ENCODE measurements at regions not wholly inside any gene's neighbourhood (a gene's known extent, or its start where the extent isn't known, plus 50 kb on each side); places are given as distances from the start of the nearest gene placed in this dataset.

- intact Hi-C loops (cut with micrococcal nuclease) (no loop called here), in situ Hi-C loops (cut with MboI; ENCODE audit: low sequenced_read_pairs) (no loop called here), dilution Hi-C loops (cut with HindIII; ENCODE audit: low sequenced_read_pairs, unreplicated experiment) (no loop called here)
- H3K18ac ChIP-seq (ENCODE audit: low read depth, low read length): no peak overlapping the region
- H4K91ac ChIP-seq (ENCODE audit: insufficient read depth, low read depth, low read length): no peak overlapping the region
- CTCF ChIA-PET: no interaction called here
- H3K56ac ChIP-seq (ENCODE audit: extremely low read depth, insufficient read depth, low read length): no peak overlapping the region
- H3K4ac ChIP-seq (ENCODE audit: low read depth, low read length): no peak overlapping the region
- H3K79me1 ChIP-seq (ENCODE audit: low read depth in 1 of 2, low read length in 2 of 2): no peaks in the 10 kb centered on the region
- no peak overlapping the region for H3K23ac ChIP-seq (ENCODE audit: low read depth, low read length)
- H3K4me1 ChIP-seq (ENCODE audit: control insufficient read depth, insufficient read depth, low read length): no peaks in the 10 kb centered on the region
- BruUV-seq (replicated peaks): no TSS peak
- no peak overlapping the region for H4K8ac ChIP-seq (ENCODE audit: low read depth in 2 of 2, low read length in 2 of 2)
- no peak overlapping the region for H3K9ac ChIP-seq (ENCODE audit: low read depth, low read length)
- ATAC-seq (ENCODE audit: low read depth) (no peak), DNase-seq (no peak)
- no peak overlapping the region for H2AFZ ChIP-seq (replicated peaks; ENCODE audit: low read length, poor library complexity)
- no peak overlapping the region for H2AK5ac ChIP-seq (ENCODE audit: low read depth, low read length)
- no peak overlapping the region for H3K4me2 ChIP-seq (ENCODE audit: low read depth, low read length)
- no peak overlapping the region for H2BK120ac ChIP-seq (ENCODE audit: low read depth, low read length)
- TF ChIP-seq POLR2A (IDR thresholded peaks at IDR 0.05; ENCODE audit: low read depth, low read length): no peak
- TF ChIP-seq USF2 (IDR thresholded peaks at IDR 0.05; ENCODE audit: low read depth, low read length): no peak
- no peak for TF ChIP-seq RAD21 (IDR thresholded peaks at IDR 0.05; ENCODE audit: low read length)
- TF ChIP-seq RFX5 (IDR thresholded peaks at IDR 0.05; ENCODE audit: low read depth, low read length): no peak
- TF ChIP-seq BHLHE40 (IDR thresholded peaks at IDR 0.05; ENCODE audit: low read depth, low read length): no peak
- no peak for TF ChIP-seq MXI1 (IDR thresholded peaks at IDR 0.05; ENCODE audit: borderline replicate concordance, low read depth, low read length)
- no peak for TF ChIP-seq NFE2L2 (IDR thresholded peaks at IDR 0.05; ENCODE audit: low read depth, low read length)
- TF ChIP-seq CHD1 (IDR thresholded peaks at IDR 0.05; ENCODE audit: low read depth, low read length): no peak
- H3K14ac ChIP-seq (replicated peaks; ENCODE audit: low read depth, low read length): no peak overlapping the region
- no peaks in the 10 kb centered on the region for H3K36me3 ChIP-seq (ENCODE audit: control insufficient read depth, insufficient read depth, low read length)
- no peak overlapping the region for H3K4me3 ChIP-seq (ENCODE audit: insufficient read depth, low read depth, low read length)
- no peaks in the 10 kb centered on the region for H3K27me3 ChIP-seq (ENCODE audit: control insufficient read depth, insufficient read depth, low read length)
- H3K27ac ChIP-seq (ENCODE audit: insufficient read depth, low read length): no peak overlapping the region
- H4K5ac ChIP-seq (ENCODE audit: low read depth, low read length): no peak overlapping the region
- H3K9me3 ChIP-seq (ENCODE audit: control insufficient read depth, insufficient read depth, low read length): peaks cover 12% of the 10 kb centered on the region
- no peak overlapping the region for H2BK20ac ChIP-seq (ENCODE audit: low read depth, low read length)
- WGBS, 2 experiments (ENCODE audit: extremely low coverage in 2 of 2, insufficient read length in 1 of 2): no CpG with 5 or more reads among the region's 6 CpGs
- H2BK15ac ChIP-seq (ENCODE audit: low read depth, low read length): no peak overlapping the region
- no peaks in the 10 kb centered on the region for H3K9me1 ChIP-seq (ENCODE audit: insufficient read depth, low read length)
- POLR2A ChIA-PET (ENCODE audit: unreplicated experiment): no interaction called here
- H2BK5ac ChIP-seq (ENCODE audit: low read depth, low read length, poor library complexity, severe bottlenecking): no peak overlapping the region
- no peaks in the 10 kb centered on the region for H4K20me1 ChIP-seq (ENCODE audit: insufficient read depth, low read length)
- H2AK9ac ChIP-seq (replicated peaks; ENCODE audit: low read depth, low read length, poor library complexity): no peak overlapping the region
These were observed 1025.6 kb upstream of the GYPC start for GRCh38 chr2:125630377-125630776.

Measured in IMR-90 (cell line).